ENCODE measurements at regions not wholly inside any gene's neighbourhood (a gene's known extent, or its start where the extent isn't known, plus 50 kb on each side); places are given as distances from the start of the nearest gene placed in this dataset.

GRCh38 chr10:3964516-3964915, 179.5 kb upstream of the KLF6 start:
- Histone ChIP-seq H3K9ac (ENCODE audit: low read length) (no peak overlapping the region), H3K9me3 (ENCODE audit: control extremely low read depth in 1 of 3, control insufficient read depth in 2 of 3, insufficient read depth in 1 of 3, low read length in 2 of 3) (no peaks in the 10 kb centered on the region), H2AFZ (ENCODE audit: insufficient read depth, low read depth, low read length, poor library complexity, severe bottlenecking) (no peak overlapping the region), H3K27me3 (replicated peaks in 1 of 4; ENCODE audit: control extremely low read depth in 1 of 4, control insufficient read depth in 3 of 4, insufficient read depth in 4 of 4, low read length in 3 of 4) (no peaks in the 10 kb centered on the region), H3K4me3 (ENCODE audit: control extremely low read depth in 1 of 5, extremely low read depth in 1 of 5, insufficient read depth in 1 of 5, low read depth in 2 of 5, low read length in 4 of 5) (no peak overlapping the region), H3K4me2 (replicated peaks; ENCODE audit: low read depth, low read length, poor library complexity, severe bottlenecking) (no peak overlapping the region), H3K36me3 (replicated peaks in 1 of 2; ENCODE audit: control extremely low read depth in 1 of 2, control insufficient read depth in 1 of 2, extremely low read depth in 1 of 2, insufficient read depth in 2 of 2, low read length in 1 of 2) (no peaks in the 10 kb centered on the region), H3K27ac (ENCODE audit: low read length in 2 of 2) (no peak overlapping the region), H3K4me1 (ENCODE audit: control insufficient read depth in 2 of 2, insufficient read depth in 2 of 2, low read length in 2 of 2) (peaks cover 16% of the 10 kb centered on the region in 2 donors), H3K79me2 (ENCODE audit: control insufficient read depth, insufficient read depth, low read length) (no peaks in the 10 kb centered on the region), H4K20me1 (ENCODE audit: control insufficient read depth, insufficient read depth, low read length, poor library complexity, severe bottlenecking) (no peaks in the 10 kb centered on the region)
- Mint-ChIP-seq H3K4me3 (no peak overlapping the region), H3K4me1 (peaks cover 19% of the 10 kb centered on the region), H3K9me3 (ENCODE audit: insufficient read depth) (no peaks in the 10 kb centered on the region), H3K27ac (no peak overlapping the region), H3K27me3 (no peaks in the 10 kb centered on the region)
- no CpG with 5 or more reads among the region's 3 CpGs for WGBS (ENCODE audit: insufficient coverage)
- ChIA-PET CTCF (no interaction called here), POLR2A (no interaction called here)
- DNase-seq (no peak), ATAC-seq (ENCODE audit: low read depth) (no peak)
- TF ChIP-seq EZH2 (IDR thresholded peaks at IDR 0.05; ENCODE audit: borderline replicate concordance, insufficient read depth, low read depth, low read length, poor library complexity, severe bottlenecking) = no peak
- TF ChIP-seq, protein P1, sequence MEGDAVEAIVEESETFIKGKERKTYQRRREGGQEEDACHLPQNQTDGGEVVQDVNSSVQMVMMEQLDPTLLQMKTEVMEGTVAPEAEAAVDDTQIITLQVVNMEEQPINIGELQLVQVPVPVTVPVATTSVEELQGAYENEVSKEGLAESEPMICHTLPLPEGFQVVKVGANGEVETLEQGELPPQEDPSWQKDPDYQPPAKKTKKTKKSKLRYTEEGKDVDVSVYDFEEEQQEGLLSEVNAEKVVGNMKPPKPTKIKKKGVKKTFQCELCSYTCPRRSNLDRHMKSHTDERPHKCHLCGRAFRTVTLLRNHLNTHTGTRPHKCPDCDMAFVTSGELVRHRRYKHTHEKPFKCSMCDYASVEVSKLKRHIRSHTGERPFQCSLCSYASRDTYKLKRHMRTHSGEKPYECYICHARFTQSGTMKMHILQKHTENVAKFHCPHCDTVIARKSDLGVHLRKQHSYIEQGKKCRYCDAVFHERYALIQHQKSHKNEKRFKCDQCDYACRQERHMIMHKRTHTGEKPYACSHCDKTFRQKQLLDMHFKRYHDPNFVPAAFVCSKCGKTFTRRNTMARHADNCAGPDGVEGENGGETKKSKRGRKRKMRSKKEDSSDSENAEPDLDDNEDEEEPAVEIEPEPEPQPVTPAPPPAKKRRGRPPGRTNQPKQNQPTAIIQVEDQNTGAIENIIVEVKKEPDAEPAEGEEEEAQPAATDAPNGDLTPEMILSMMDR (IDR thresholded peaks at IDR 0.05) = no peak
- intact Hi-C loops (cut with micrococcal nuclease) = no loop called here

GRCh38 chr10:3963191-3963673, 178.2 kb upstream of the KLF6 start:
- Histone ChIP-seq H3K27me3 (replicated peaks in 1 of 4; ENCODE audit: control extremely low read depth in 1 of 4, control insufficient read depth in 3 of 4, insufficient read depth in 4 of 4, low read length in 3 of 4) (no peaks in the 10 kb centered on the region), H2AFZ (ENCODE audit: insufficient read depth, low read depth, low read length, poor library complexity, severe bottlenecking) (no peak overlapping the region), H3K4me2 (replicated peaks; ENCODE audit: low read depth, low read length, poor library complexity, severe bottlenecking) (no peak overlapping the region), H3K27ac (ENCODE audit: low read length in 2 of 2) (no peak overlapping the region), H3K4me1 (ENCODE audit: control insufficient read depth in 2 of 2, insufficient read depth in 2 of 2, low read length in 2 of 2) (peaks cover 19% of the 10 kb centered on the region in 2 donors), H3K9ac (ENCODE audit: low read length) (no peak overlapping the region), H3K9me3 (ENCODE audit: control extremely low read depth in 1 of 3, control insufficient read depth in 2 of 3, insufficient read depth in 1 of 3, low read length in 2 of 3) (no peaks in the 10 kb centered on the region), H3K4me3 (ENCODE audit: control extremely low read depth in 1 of 5, extremely low read depth in 1 of 5, insufficient read depth in 1 of 5, low read depth in 2 of 5, low read length in 4 of 5) (no peak overlapping the region), H3K36me3 (replicated peaks in 1 of 2; ENCODE audit: control extremely low read depth in 1 of 2, control insufficient read depth in 1 of 2, extremely low read depth in 1 of 2, insufficient read depth in 2 of 2, low read length in 1 of 2) (no peaks in the 10 kb centered on the region), H4K20me1 (ENCODE audit: control insufficient read depth, insufficient read depth, low read length, poor library complexity, severe bottlenecking) (no peaks in the 10 kb centered on the region), H3K79me2 (ENCODE audit: control insufficient read depth, insufficient read depth, low read length) (no peaks in the 10 kb centered on the region)
- CTCF ChIA-PET = interaction anchor here (0.8 kb wide), 1 partner anchor 151 kb away, joined by 5 read pairs; no protein-coding TSS in a partner anchor
- 9% methylated on average over 1 of the region's 4 CpGs for WGBS (ENCODE audit: insufficient coverage)
- Mint-ChIP-seq H3K4me3 (no peak overlapping the region), H3K4me1 (peaks cover 22% of the 10 kb centered on the region), H3K9me3 (ENCODE audit: insufficient read depth) (no peaks in the 10 kb centered on the region), H3K27me3 (no peaks in the 10 kb centered on the region), H3K27ac (no peak overlapping the region)
- DNase-seq (no peak), ATAC-seq (ENCODE audit: low read depth) (no peak)
- POLR2A ChIA-PET = interaction anchor here (0.6 kb wide), 1 partner anchor 208 kb away, joined by 3 read pairs; no protein-coding TSS in a partner anchor
- TF ChIP-seq EZH2 (IDR thresholded peaks at IDR 0.05; ENCODE audit: borderline replicate concordance, insufficient read depth, low read depth, low read length, poor library complexity, severe bottlenecking) = no peak
- TF ChIP-seq, protein P1 (IDR thresholded peaks at IDR 0.05) = no peak
- intact Hi-C loops (cut with micrococcal nuclease) = no loop called here

All from B cell (primary cell).